CD14-positive monocyte (primary cell): ENCODE measurements at regions not wholly inside any gene's neighbourhood (a gene's known extent, or its start where the extent isn't known, plus 50 kb on each side); places are given as distances from the start of the nearest gene placed in this dataset.
"Not testable (repeated sequence)": the region's sequence is repeated elsewhere in the genome, so short reads cannot be mapped to it uniquely, and the experiment has no call there.

ENCODE experiments used
- DNase-seq, 3 donors: peaks; one replicate each; pipeline ENCODE4 v3.0.0-alpha.2; 2011 to 2022
- H2AFZ ChIP-seq: 2 replicates; pipeline ENCODE4 v1.6.0; 2012; ENCODE audit warnings: mild to moderate bottlenecking, low read depth, low read length, inconsistent platforms; ENCODE audit not compliant: insufficient read depth, poor library complexity, severe bottlenecking
- H3K27ac ChIP-seq, 2 donors: 1 replicate in 1 of 2; 2 replicates in 1 of 2; pipeline ENCODE4 v1.5.1; 2012 to 2013; ENCODE audit warnings: low read length in 2 of 2, control low read depth in 1 of 2, inconsistent platforms in 1 of 2, low read depth in 1 of 2, mild to moderate bottlenecking in 1 of 2
- H3K27me3 ChIP-seq, 2 donors: one replicate each; pipeline versions ENCODE4 v1.6.0 to v1.6.1; 2011 to 2013; ENCODE audit warnings: low read length in 2 of 2; ENCODE audit not compliant: control insufficient read depth in 2 of 2, insufficient read depth in 2 of 2
- H3K36me3 ChIP-seq, 2 donors: replicated peaks in 1 of 2; 1 replicate in 1 of 2; 2 replicates in 1 of 2; pipeline versions ENCODE4 v1.5.1 to v1.6.1; 2012 to 2013; ENCODE audit warnings: low read length in 2 of 2, control low read depth in 1 of 2, inconsistent platforms in 1 of 2, mild to moderate bottlenecking in 1 of 2; ENCODE audit not compliant: insufficient read depth in 2 of 2, control insufficient read depth in 1 of 2
- H3K4me1 ChIP-seq, 2 donors: 1 replicate in 1 of 2; 2 replicates in 1 of 2; pipeline versions ENCODE4 v1.5.1 to v1.6.1; 2012 to 2013; ENCODE audit warnings: low read length in 2 of 2, control low read depth in 1 of 2, inconsistent platforms in 1 of 2, mild to moderate bottlenecking in 1 of 2, moderate library complexity in 1 of 2; ENCODE audit not compliant: insufficient read depth in 2 of 2, control insufficient read depth in 1 of 2
- H3K4me2 ChIP-seq: replicated peaks from 2 replicates; pipeline ENCODE3; 2012; ENCODE audit warnings: low read length, moderate library complexity, mild to moderate bottlenecking; ENCODE audit not compliant: poor library complexity, severe bottlenecking; ENCODE audit errors: extremely low read depth
- H3K4me3 ChIP-seq, 3 experiments: fragments of 200-600 bp in 1 of 3; sonication (generic) in 1 of 3; replicated peaks in 1 of 3; 1 replicate in 2 of 3; 2 replicates in 1 of 3; pipeline ENCODE4 v1.5.1; 2011 to 2013; ENCODE audit warnings: low read length in 3 of 3, mild to moderate bottlenecking in 3 of 3, control low read depth in 2 of 3, low read depth in 2 of 3, inconsistent platforms in 1 of 3, moderate library complexity in 1 of 3
- H3K79me2 ChIP-seq: 2 replicates; pipeline ENCODE4 v1.6.0; 2012; ENCODE audit warnings: mild to moderate bottlenecking, control low read depth, inconsistent platforms, low read length, moderate library complexity; ENCODE audit not compliant: insufficient read depth
- H3K9ac ChIP-seq: 2 replicates; pipeline ENCODE4 v1.6.0; 2017; ENCODE audit warnings: low read length, mild to moderate bottlenecking; ENCODE audit not compliant: insufficient read depth, poor library complexity, severe bottlenecking
- H3K9me3 ChIP-seq, 2 donors: replicated peaks in 1 of 2; 1 replicate in 1 of 2; 2 replicates in 1 of 2; pipeline versions ENCODE4 v1.5.1 to v1.6.1; 2012 to 2013; ENCODE audit warnings: low read length in 2 of 2, control low read depth in 1 of 2; ENCODE audit not compliant: control insufficient read depth in 1 of 2, insufficient read depth in 1 of 2
- H4K20me1 ChIP-seq: 2 replicates; pipeline ENCODE4 v1.6.0; 2012; ENCODE audit warnings: mild to moderate bottlenecking, low read length, control low read depth, moderate library complexity; ENCODE audit not compliant: insufficient read depth
- H3K27ac Mint-ChIP-seq, 7 donors: one replicate each; pipeline ENCODE4 v1.8.0; 2020; ENCODE audit warnings: mild to moderate bottlenecking in 7 of 7, mixed read lengths in 7 of 7, moderate library complexity in 6 of 7, inconsistent platforms in 2 of 7
- H3K27me3 Mint-ChIP-seq, 3 donors: one replicate each; pipeline ENCODE4 v1.8.0; 2021 to 2022; ENCODE audit warnings: low read depth in 3 of 3, mild to moderate bottlenecking in 3 of 3, mixed read lengths in 3 of 3, moderate library complexity in 3 of 3, inconsistent platforms in 1 of 3
- H3K36me3 Mint-ChIP-seq, 2 donors: one replicate each; pipeline ENCODE4 v1.8.0; 2020; ENCODE audit warnings: mixed read lengths in 2 of 2, inconsistent platforms in 1 of 2, mild to moderate bottlenecking in 1 of 2
- H3K4me1 Mint-ChIP-seq: one replicate; pipeline ENCODE4 v1.8.0; 2020; ENCODE audit warnings: mild to moderate bottlenecking, mixed read lengths
- H3K4me3 Mint-ChIP-seq, 2 donors: one replicate each; pipeline ENCODE4 v1.8.0; 2020; ENCODE audit warnings: mild to moderate bottlenecking in 2 of 2, mixed read lengths in 2 of 2, moderate library complexity in 1 of 2
- H3K9me3 Mint-ChIP-seq, 7 donors: one replicate each; pipeline ENCODE4 v1.8.0; 2020 to 2022; ENCODE audit warnings: mixed read lengths in 7 of 7, mild to moderate bottlenecking in 6 of 7, moderate library complexity in 6 of 7, inconsistent platforms in 2 of 7
- WGBS: methylation state at CpG from one replicate; pipeline ENCODE4 v1.1.5; 2013; ENCODE audit warnings: missing lambda C conversion rate; ENCODE audit not compliant: insufficient coverage; 5-methylcytosine and 5-hydroxymethylcytosine counted together
- intact Hi-C, 2 donors: fragments of 100-400 bp; cut with micrococcal nuclease; formaldehyde crosslinking; loops; one replicate each; pipeline versions ENCODE4 v1.15.0 to v1.15.1; 2023

- H4K20me1 ChIP-seq, H3K36me3 ChIP-seq, H3K4me3 Mint-ChIP-seq, H3K9me3 ChIP-seq, H3K4me3 ChIP-seq, H3K36me3 Mint-ChIP-seq, H3K9me3 Mint-ChIP-seq, H3K4me2 ChIP-seq, H3K27ac ChIP-seq, H3K4me1 Mint-ChIP-seq, H3K4me1 ChIP-seq, H3K27ac Mint-ChIP-seq, H3K27me3 ChIP-seq, intact Hi-C loops, H3K9ac ChIP-seq, H3K79me2 ChIP-seq, H2AFZ ChIP-seq, H3K27me3 Mint-ChIP-seq: not testable (repeated sequence)
- DNase-seq = peak; percentile 0 to 15 (median 12)
- WGBS = no CpG with 5 or more reads among the region's 2 CpGs
These were observed 67.1 kb upstream of the AGAP9 start for GRCh38 chr10:47590534-47590933.

- H3K4me1 Mint-ChIP-seq, H3K27ac Mint-ChIP-seq, DNase-seq, H3K9me3 ChIP-seq, H3K79me2 ChIP-seq, H3K36me3 ChIP-seq, H3K36me3 Mint-ChIP-seq, H4K20me1 ChIP-seq, intact Hi-C loops, H3K9me3 Mint-ChIP-seq, H3K27me3 ChIP-seq, H3K27ac ChIP-seq, H3K4me3 Mint-ChIP-seq, H3K4me2 ChIP-seq, H3K4me1 ChIP-seq, H3K9ac ChIP-seq, H3K27me3 Mint-ChIP-seq, H2AFZ ChIP-seq, H3K4me3 ChIP-seq: not testable (repeated sequence)
- no CpG with 5 or more reads among the region's 4 CpGs for WGBS
These were observed 58.6 kb upstream of the AGAP9 start for GRCh38 chr10:47582051-47582450.

GRCh38 chr10:47580063-47580462 is 56.6 kb upstream of the AGAP9 start:
- H3K9me3 Mint-ChIP-seq, H3K27me3 Mint-ChIP-seq, H3K4me3 Mint-ChIP-seq, H3K4me3 ChIP-seq, H3K36me3 ChIP-seq, H3K4me1 Mint-ChIP-seq, H3K79me2 ChIP-seq, H3K27ac Mint-ChIP-seq, H3K4me2 ChIP-seq, H3K27ac ChIP-seq, DNase-seq, intact Hi-C loops, H2AFZ ChIP-seq, H3K9me3 ChIP-seq, H3K27me3 ChIP-seq, H3K4me1 ChIP-seq, H4K20me1 ChIP-seq, H3K36me3 Mint-ChIP-seq, H3K9ac ChIP-seq: not testable (repeated sequence)
- no CpG with 5 or more reads among the region's 2 CpGs for WGBS

- H2AFZ ChIP-seq, H3K27me3 Mint-ChIP-seq, H3K4me1 Mint-ChIP-seq, H3K9ac ChIP-seq, H3K4me1 ChIP-seq, H3K9me3 Mint-ChIP-seq, H3K36me3 ChIP-seq, H3K27me3 ChIP-seq, H3K27ac ChIP-seq, H3K9me3 ChIP-seq, DNase-seq, H3K4me2 ChIP-seq, H3K4me3 Mint-ChIP-seq, intact Hi-C loops, H3K27ac Mint-ChIP-seq, H3K4me3 ChIP-seq, H3K79me2 ChIP-seq, H4K20me1 ChIP-seq, H3K36me3 Mint-ChIP-seq: not testable (repeated sequence)
These were observed 55.1 kb upstream of the AGAP9 start for GRCh38 chr10:47578547-47578946.
